Caco-2 (cell line): ENCODE measurements at regions not wholly inside any gene's neighbourhood (a gene's known extent, or its start where the extent isn't known, plus 50 kb on each side); places are given as distances from the start of the nearest gene placed in this dataset.

Experiments
- BruUV-seq: library from RNA; stranded (reverse); fragments of 400-500 nt; replicated peaks from 2 replicates; lab custom pipeline; 2021; lab: Mats Ljungman, UMichigan
- CTCF ChIA-PET: fragments of 300-600 bp; sonication (Branson Sonifier 250); formaldehyde crosslinking; loops from one replicate; lab custom pipeline; 2022; ENCODE audit warnings: antibody characterized with exemption; lab: Charles Lee
- POLR2A ChIA-PET: fragments of 300-600 bp; sonication (Branson Sonifier 250); formaldehyde crosslinking; loops from one replicate; lab custom pipeline; 2022; ENCODE audit warnings: antibody characterized with exemption; lab: Charles Lee
- DNase-seq, 2 experiments: peaks; one replicate each; pipeline versions ENCODE4 v3.0.0 to v3.0.0-alpha.2; 2020 to 2022
- H3K27me3 ChIP-seq: replicated peaks from 2 replicates; pipeline ENCODE4 v1.6.0; 2011; ENCODE audit warnings: low read length; ENCODE audit not compliant: control insufficient read depth, insufficient read depth
- H3K36me3 ChIP-seq: 2 replicates; pipeline ENCODE4 v1.5.1; 2011; ENCODE audit warnings: low read length; ENCODE audit not compliant: control insufficient read depth, insufficient read depth
- H3K4me1 ChIP-seq: fragments of 250-450 bp; sonication (Bioruptor Pico); 2 replicates; pipeline ENCODE4 v1.5.1; 2020; ENCODE audit warnings: mild to moderate bottlenecking
- H3K4me3 ChIP-seq: 2 replicates; pipeline ENCODE4 v1.5.1; 2011; ENCODE audit warnings: low read depth, mild to moderate bottlenecking, control low read depth, low read length
- H3K9me3 ChIP-seq: fragments of 250-450 bp; sonication (Bioruptor Pico); 2 replicates; pipeline ENCODE4 v1.5.1; 2020; ENCODE audit warnings: mild to moderate bottlenecking, moderate library complexity
- H3K27ac Mint-ChIP-seq: one replicate; pipeline ENCODE4 v1.8.0; 2022; ENCODE audit warnings: mixed read lengths; ENCODE audit not compliant: unreplicated experiment
- H3K27me3 Mint-ChIP-seq: one replicate; pipeline ENCODE4 v1.8.0; 2022; ENCODE audit warnings: mixed read lengths; ENCODE audit not compliant: insufficient read depth, unreplicated experiment
- H3K36me3 Mint-ChIP-seq: one replicate; pipeline ENCODE4 v1.8.0; 2022; ENCODE audit warnings: mild to moderate bottlenecking, mixed read lengths; ENCODE audit not compliant: insufficient read depth, unreplicated experiment
- H3K4me1 Mint-ChIP-seq: one replicate; pipeline ENCODE4 v1.8.0; 2022; ENCODE audit warnings: low read depth, mixed read lengths; ENCODE audit not compliant: unreplicated experiment
- H3K4me3 Mint-ChIP-seq: one replicate; pipeline ENCODE4 v1.8.0; 2022; ENCODE audit warnings: mild to moderate bottlenecking, moderate library complexity, mixed read lengths; ENCODE audit not compliant: unreplicated experiment
- H3K9me3 Mint-ChIP-seq: one replicate; pipeline ENCODE4 v1.8.0; 2022; ENCODE audit warnings: mixed read lengths; ENCODE audit not compliant: unreplicated experiment
- intact Hi-C: fragments of 100-400 bp; cut with micrococcal nuclease; formaldehyde crosslinking; loops from one replicate; pipeline ENCODE4 v1.10.0; 2022; ENCODE audit not compliant: unreplicated experiment
- TF ChIP-seq, protein P1 (sequence below), 2 experiments: fragments of 200-600 bp in 1 of 2; IDR thresholded peaks; 1 replicate in 1 of 2; 2 replicates in 1 of 2; pipeline versions ENCODE4 v1.5.1 to v1.8.0; 2011 to 2022; ENCODE audit warnings: antibody characterized with exemption in 1 of 2, control low read depth in 1 of 2, inconsistent platforms in 1 of 2, low read depth in 1 of 2, low read length in 1 of 2, mild to moderate bottlenecking in 1 of 2, moderate library complexity in 1 of 2; ENCODE audit not compliant: insufficient read depth in 1 of 2, severe bottlenecking in 1 of 2, unreplicated experiment in 1 of 2

DNA sequence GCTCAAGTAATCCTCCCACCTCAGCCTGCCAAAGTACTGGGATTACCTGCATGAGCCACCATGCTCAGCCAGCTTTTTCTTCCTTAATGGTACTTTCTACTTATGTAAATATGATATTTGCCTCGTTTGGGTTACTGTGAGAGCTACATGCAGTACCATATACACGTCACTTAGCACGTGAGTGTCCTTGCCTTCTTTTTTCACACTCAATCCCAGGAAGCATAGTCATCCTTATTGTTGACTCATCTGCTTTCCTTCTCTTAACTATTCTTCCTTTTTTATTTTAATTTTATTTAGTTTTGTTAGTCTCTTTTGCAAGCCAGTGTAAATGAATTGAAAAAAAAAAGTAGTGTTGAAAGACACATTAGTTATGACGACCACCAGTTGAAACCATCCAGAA lies 205.9 kb downstream of the HIPK3 start:
- Histone ChIP-seq H3K4me3 (no peak overlapping the region), H3K4me1 (no peaks in the 10 kb centered on the region), H3K36me3 (no peaks in the 10 kb centered on the region), H3K9me3 (no peaks in the 10 kb centered on the region), H3K27me3 (no peaks in the 10 kb centered on the region)
- Mint-ChIP-seq H3K27me3 (peaks cover 22% of the 10 kb centered on the region), H3K27ac (no peak overlapping the region), H3K4me1 (no peaks in the 10 kb centered on the region), H3K9me3 (no peaks in the 10 kb centered on the region), H3K36me3 (no peaks in the 10 kb centered on the region), H3K4me3 (no peak overlapping the region)
- TF ChIP-seq, protein P1, sequence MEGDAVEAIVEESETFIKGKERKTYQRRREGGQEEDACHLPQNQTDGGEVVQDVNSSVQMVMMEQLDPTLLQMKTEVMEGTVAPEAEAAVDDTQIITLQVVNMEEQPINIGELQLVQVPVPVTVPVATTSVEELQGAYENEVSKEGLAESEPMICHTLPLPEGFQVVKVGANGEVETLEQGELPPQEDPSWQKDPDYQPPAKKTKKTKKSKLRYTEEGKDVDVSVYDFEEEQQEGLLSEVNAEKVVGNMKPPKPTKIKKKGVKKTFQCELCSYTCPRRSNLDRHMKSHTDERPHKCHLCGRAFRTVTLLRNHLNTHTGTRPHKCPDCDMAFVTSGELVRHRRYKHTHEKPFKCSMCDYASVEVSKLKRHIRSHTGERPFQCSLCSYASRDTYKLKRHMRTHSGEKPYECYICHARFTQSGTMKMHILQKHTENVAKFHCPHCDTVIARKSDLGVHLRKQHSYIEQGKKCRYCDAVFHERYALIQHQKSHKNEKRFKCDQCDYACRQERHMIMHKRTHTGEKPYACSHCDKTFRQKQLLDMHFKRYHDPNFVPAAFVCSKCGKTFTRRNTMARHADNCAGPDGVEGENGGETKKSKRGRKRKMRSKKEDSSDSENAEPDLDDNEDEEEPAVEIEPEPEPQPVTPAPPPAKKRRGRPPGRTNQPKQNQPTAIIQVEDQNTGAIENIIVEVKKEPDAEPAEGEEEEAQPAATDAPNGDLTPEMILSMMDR (IDR thresholded peaks at IDR 0.05; ENCODE audit: insufficient read depth in 1 of 2, low read depth in 1 of 2, low read length in 1 of 2, severe bottlenecking in 1 of 2, unreplicated experiment in 1 of 2): no peak
- CTCF ChIA-PET: no interaction called here
- no TSS peak for BruUV-seq
- DNase-seq: no peak
- intact Hi-C loops: no loop called here
- POLR2A ChIA-PET: no interaction called here

DNA sequence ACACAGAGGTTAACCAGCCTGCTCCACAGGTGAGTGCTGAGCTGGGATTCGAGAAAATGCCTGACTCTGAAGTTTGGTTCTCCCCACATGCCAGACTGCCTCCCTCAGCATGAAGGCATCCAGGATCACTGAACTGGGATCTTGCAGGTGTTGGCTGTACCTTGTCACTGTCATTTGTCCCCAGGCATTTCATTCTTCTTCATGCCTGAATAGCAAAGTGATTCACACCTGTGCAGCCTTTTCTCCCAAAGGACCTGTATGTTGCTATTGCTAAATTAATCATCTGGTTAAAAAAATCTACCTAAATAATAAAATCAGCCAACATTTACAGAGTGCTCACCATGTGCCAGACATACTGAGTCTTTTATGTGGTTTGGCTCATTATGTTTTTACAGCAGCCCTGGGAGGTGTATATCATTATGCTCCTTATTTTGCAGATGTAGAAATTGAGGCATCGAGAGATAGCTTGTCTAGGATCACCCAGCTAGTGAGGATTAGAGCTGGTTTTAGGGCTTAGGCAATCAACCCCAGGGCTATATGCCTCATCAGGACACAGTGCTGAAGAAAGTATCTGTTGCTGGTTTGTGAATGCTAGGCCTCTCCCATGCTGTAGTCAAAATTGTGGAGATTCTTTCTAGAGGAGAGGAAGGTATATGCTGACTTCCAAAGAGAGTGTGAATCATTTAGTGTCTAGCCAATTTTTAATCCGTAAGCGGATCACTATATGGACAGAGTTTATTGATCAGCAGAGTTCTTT lies 204.4 kb downstream of the HIPK3 start:
- Mint-ChIP-seq H3K4me1 (no peaks in the 10 kb centered on the region), H3K9me3 (no peaks in the 10 kb centered on the region), H3K27ac (no peak overlapping the region), H3K4me3 (no peak overlapping the region), H3K27me3 (peaks cover 22% of the 10 kb centered on the region), H3K36me3 (no peaks in the 10 kb centered on the region)
- Histone ChIP-seq H3K4me1 (no peaks in the 10 kb centered on the region), H3K4me3 (no peak overlapping the region), H3K36me3 (no peaks in the 10 kb centered on the region), H3K9me3 (no peaks in the 10 kb centered on the region), H3K27me3 (no peaks in the 10 kb centered on the region)
- ChIA-PET POLR2A (no interaction called here), CTCF (no interaction called here)
- DNase-seq: no peak
- BruUV-seq: no TSS peak
- intact Hi-C loops: no loop called here
- TF ChIP-seq, protein P1 (IDR thresholded peaks at IDR 0.05; ENCODE audit: insufficient read depth in 1 of 2, low read depth in 1 of 2, low read length in 1 of 2, severe bottlenecking in 1 of 2, unreplicated experiment in 1 of 2): no peak

DNA sequence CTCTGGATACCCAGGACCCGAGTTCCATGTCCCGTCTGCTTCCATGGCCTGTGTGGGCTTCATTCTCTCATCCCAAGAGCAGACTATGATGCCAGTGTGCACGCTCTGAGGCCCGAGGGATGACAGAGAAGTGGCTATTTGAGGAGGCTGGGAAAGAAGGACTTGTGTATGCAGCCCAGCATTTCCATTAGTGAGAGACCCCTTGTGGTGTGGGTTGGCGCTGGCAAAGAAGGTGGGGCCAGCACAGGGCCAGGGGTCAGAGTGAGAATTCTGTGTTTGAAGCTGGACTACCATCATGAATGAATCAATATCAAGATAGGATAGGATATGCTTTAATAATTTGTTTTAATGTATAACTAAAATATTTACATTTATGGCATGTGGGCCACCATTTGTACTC lies 200.8 kb downstream of the HIPK3 start:
- H3K27ac Mint-ChIP-seq: no peak overlapping the region
- H3K27me3 Mint-ChIP-seq: peaks cover 18% of the 10 kb centered on the region
- no peaks in the 10 kb centered on the region for H3K4me1 Mint-ChIP-seq
- CTCF ChIA-PET: no interaction called here
- TF ChIP-seq, protein P1 (IDR thresholded peaks at IDR 0.05; ENCODE audit: insufficient read depth in 1 of 2, low read depth in 1 of 2, low read length in 1 of 2, severe bottlenecking in 1 of 2, unreplicated experiment in 1 of 2): no peak
- H3K4me3 Mint-ChIP-seq: no peak overlapping the region
- H3K9me3 Mint-ChIP-seq: no peaks in the 10 kb centered on the region
- Histone ChIP-seq H3K36me3 (no peaks in the 10 kb centered on the region), H3K4me1 (no peaks in the 10 kb centered on the region; the same call in 1 of the 2 replicates), H3K27me3 (no peaks in the 10 kb centered on the region), H3K9me3 (no peaks in the 10 kb centered on the region), H3K4me3 (no peak overlapping the region)
- H3K36me3 Mint-ChIP-seq: no peaks in the 10 kb centered on the region
- BruUV-seq: no TSS peak
- intact Hi-C loops: no loop called here
- POLR2A ChIA-PET: no interaction called here
- no peak for DNase-seq
